ENCODE measurements at regions not wholly inside any gene's neighbourhood (a gene's known extent, or its start where the extent isn't known, plus 50 kb on each side); places are given as distances from the start of the nearest gene placed in this dataset.

- Histone ChIP-seq H3K4me1 (replicated peaks; ENCODE audit: insufficient read depth) (peaks cover 41% of the 10 kb centered on the region), H3F3A (ENCODE audit: insufficient read depth, low read depth) (peaks cover 21% of the 10 kb centered on the region; the same call in 1 of the 2 replicates), H3K4me3 (no peak overlapping the region), H3K9me3 (ENCODE audit: insufficient read depth, low read depth) (no peaks in the 10 kb centered on the region), H2AFZ (no peak overlapping the region), H3K27me3 (ENCODE audit: insufficient read depth, low read depth) (no peaks in the 10 kb centered on the region), H3K4me2 (no peak overlapping the region), H3K36me3 (ENCODE audit: low read depth) (no peaks in the 10 kb centered on the region), H4K20me1 (ENCODE audit: insufficient read depth) (no peaks in the 10 kb centered on the region), H3K27ac (no peak overlapping the region), H3K79me2 (ENCODE audit: low read depth) (no peaks in the 10 kb centered on the region), H3K9me2 (ENCODE audit: insufficient read depth) (no peaks in the 10 kb centered on the region)
- POLR2A ChIA-PET (ENCODE audit: unreplicated experiment) = no interaction called here
- no TSS peak for BruUV-seq (replicated peaks)
- intact Hi-C loops (cut with micrococcal nuclease; ENCODE audit: unreplicated experiment) = no loop called here
- CTCF ChIA-PET = no interaction called here
- DNase-seq = no peak
- no peak for TF ChIP-seq CTCF (conservative IDR thresholded peaks at IDR 0.05)
- TF ChIP-seq EZH2 (IDR thresholded peaks at IDR 0.05; ENCODE audit: low read depth) = no peak
Observed at GRCh38 chr2:74744731-74745515, 89.0 kb upstream of the HK2 start.

DNA sequence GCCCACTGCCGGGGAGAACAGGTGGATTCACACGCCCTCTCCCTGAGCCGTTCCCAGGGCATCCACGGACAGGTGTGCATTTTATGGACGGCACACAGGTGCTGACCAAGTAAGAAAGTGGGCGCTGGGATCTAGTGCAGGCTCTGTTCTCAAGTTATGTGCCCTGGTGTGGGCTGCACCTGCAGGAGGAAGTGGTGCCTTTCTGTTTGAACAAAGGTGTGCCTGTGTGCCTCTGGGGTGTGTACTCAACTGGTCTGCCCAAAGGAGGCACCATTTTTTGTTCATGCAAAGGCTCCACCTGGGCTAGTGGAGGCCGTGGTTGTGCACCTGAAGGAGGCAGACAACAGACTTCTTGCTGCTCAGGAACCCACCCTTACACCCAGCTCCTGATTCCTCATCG lies 88.2 kb upstream of the HK2 start:
- Histone ChIP-seq H2AFZ (no peak overlapping the region), H3K4me2 (no peak overlapping the region), H3K9me2 (ENCODE audit: insufficient read depth) (no peaks in the 10 kb centered on the region), H3F3A (ENCODE audit: insufficient read depth, low read depth) (peaks cover 15% of the 10 kb centered on the region; the same call in 1 of the 2 replicates), H3K36me3 (ENCODE audit: low read depth) (no peaks in the 10 kb centered on the region), H3K4me1 (replicated peaks; ENCODE audit: insufficient read depth) (peaks cover 34% of the 10 kb centered on the region), H4K20me1 (ENCODE audit: insufficient read depth) (no peaks in the 10 kb centered on the region), H3K27me3 (ENCODE audit: insufficient read depth, low read depth) (no peaks in the 10 kb centered on the region), H3K4me3 (no peak overlapping the region), H3K79me2 (ENCODE audit: low read depth) (no peaks in the 10 kb centered on the region), H3K9me3 (ENCODE audit: insufficient read depth, low read depth) (no peaks in the 10 kb centered on the region), H3K27ac (no peak overlapping the region)
- no TSS peak for BruUV-seq (replicated peaks)
- intact Hi-C loops (cut with micrococcal nuclease; ENCODE audit: unreplicated experiment) = no loop called here
- POLR2A ChIA-PET (ENCODE audit: unreplicated experiment) = no interaction called here
- CTCF ChIA-PET = no interaction called here
- TF ChIP-seq CTCF (conservative IDR thresholded peaks at IDR 0.05) = no peak
- no peak for TF ChIP-seq EZH2 (IDR thresholded peaks at IDR 0.05; ENCODE audit: low read depth)
- DNase-seq = no peak

- Histone ChIP-seq H3K79me2 (ENCODE audit: low read depth) (no peaks in the 10 kb centered on the region), H3K36me3 (ENCODE audit: low read depth) (no peaks in the 10 kb centered on the region), H2AFZ (no peak overlapping the region), H3K9me2 (ENCODE audit: insufficient read depth) (no peaks in the 10 kb centered on the region), H3K4me1 (replicated peaks; ENCODE audit: insufficient read depth) (peaks cover 26% of the 10 kb centered on the region), H3K4me3 (no peak overlapping the region), H3F3A (ENCODE audit: insufficient read depth, low read depth) (peaks cover 8% of the 10 kb centered on the region; the same call in 1 of the 2 replicates), H3K4me2 (no peak overlapping the region), H3K27me3 (ENCODE audit: insufficient read depth, low read depth) (no peaks in the 10 kb centered on the region), H4K20me1 (ENCODE audit: insufficient read depth) (no peaks in the 10 kb centered on the region), H3K27ac (no peak overlapping the region), H3K9me3 (ENCODE audit: insufficient read depth, low read depth) (no peaks in the 10 kb centered on the region)
- DNase-seq = no peak
- POLR2A ChIA-PET (ENCODE audit: unreplicated experiment) = no interaction called here
- TF ChIP-seq CTCF (conservative IDR thresholded peaks at IDR 0.05) (no peak), EZH2 (IDR thresholded peaks at IDR 0.05; ENCODE audit: low read depth) (no peak)
- CTCF ChIA-PET = no interaction called here
- intact Hi-C loops (cut with micrococcal nuclease; ENCODE audit: unreplicated experiment) = no loop called here
- no TSS peak for BruUV-seq (replicated peaks)
Observed at GRCh38 chr2:74746480-74746879, 87.4 kb upstream of the HK2 start.

All from PC-9 (cell line).